ENCODE measurements at regions not wholly inside any gene's neighbourhood (a gene's known extent, or its start where the extent isn't known, plus 50 kb on each side); places are given as distances from the start of the nearest gene placed in this dataset.

- DNase-seq (ENCODE audit: low read depth in 1 of 2, low spot score in 1 of 2) = peak in 1 of 2 experiments; percentile 22
- TF ChIP-seq, protein P1, sequence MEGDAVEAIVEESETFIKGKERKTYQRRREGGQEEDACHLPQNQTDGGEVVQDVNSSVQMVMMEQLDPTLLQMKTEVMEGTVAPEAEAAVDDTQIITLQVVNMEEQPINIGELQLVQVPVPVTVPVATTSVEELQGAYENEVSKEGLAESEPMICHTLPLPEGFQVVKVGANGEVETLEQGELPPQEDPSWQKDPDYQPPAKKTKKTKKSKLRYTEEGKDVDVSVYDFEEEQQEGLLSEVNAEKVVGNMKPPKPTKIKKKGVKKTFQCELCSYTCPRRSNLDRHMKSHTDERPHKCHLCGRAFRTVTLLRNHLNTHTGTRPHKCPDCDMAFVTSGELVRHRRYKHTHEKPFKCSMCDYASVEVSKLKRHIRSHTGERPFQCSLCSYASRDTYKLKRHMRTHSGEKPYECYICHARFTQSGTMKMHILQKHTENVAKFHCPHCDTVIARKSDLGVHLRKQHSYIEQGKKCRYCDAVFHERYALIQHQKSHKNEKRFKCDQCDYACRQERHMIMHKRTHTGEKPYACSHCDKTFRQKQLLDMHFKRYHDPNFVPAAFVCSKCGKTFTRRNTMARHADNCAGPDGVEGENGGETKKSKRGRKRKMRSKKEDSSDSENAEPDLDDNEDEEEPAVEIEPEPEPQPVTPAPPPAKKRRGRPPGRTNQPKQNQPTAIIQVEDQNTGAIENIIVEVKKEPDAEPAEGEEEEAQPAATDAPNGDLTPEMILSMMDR (IDR thresholded peaks at IDR 0.05; ENCODE audit: insufficient read depth, low read length) = no peak
- TF ChIP-seq GABPA (IDR thresholded peaks at IDR 0.05; ENCODE audit: low read depth) (no peak), SPI1 (IDR thresholded peaks at IDR 0.05; ENCODE audit: borderline replicate concordance, low read depth) (no peak), POLR2AphosphoS5 (IDR thresholded peaks at IDR 0.05; ENCODE audit: low read depth) (no peak)
- TF ChIP-seq, protein P2, sequence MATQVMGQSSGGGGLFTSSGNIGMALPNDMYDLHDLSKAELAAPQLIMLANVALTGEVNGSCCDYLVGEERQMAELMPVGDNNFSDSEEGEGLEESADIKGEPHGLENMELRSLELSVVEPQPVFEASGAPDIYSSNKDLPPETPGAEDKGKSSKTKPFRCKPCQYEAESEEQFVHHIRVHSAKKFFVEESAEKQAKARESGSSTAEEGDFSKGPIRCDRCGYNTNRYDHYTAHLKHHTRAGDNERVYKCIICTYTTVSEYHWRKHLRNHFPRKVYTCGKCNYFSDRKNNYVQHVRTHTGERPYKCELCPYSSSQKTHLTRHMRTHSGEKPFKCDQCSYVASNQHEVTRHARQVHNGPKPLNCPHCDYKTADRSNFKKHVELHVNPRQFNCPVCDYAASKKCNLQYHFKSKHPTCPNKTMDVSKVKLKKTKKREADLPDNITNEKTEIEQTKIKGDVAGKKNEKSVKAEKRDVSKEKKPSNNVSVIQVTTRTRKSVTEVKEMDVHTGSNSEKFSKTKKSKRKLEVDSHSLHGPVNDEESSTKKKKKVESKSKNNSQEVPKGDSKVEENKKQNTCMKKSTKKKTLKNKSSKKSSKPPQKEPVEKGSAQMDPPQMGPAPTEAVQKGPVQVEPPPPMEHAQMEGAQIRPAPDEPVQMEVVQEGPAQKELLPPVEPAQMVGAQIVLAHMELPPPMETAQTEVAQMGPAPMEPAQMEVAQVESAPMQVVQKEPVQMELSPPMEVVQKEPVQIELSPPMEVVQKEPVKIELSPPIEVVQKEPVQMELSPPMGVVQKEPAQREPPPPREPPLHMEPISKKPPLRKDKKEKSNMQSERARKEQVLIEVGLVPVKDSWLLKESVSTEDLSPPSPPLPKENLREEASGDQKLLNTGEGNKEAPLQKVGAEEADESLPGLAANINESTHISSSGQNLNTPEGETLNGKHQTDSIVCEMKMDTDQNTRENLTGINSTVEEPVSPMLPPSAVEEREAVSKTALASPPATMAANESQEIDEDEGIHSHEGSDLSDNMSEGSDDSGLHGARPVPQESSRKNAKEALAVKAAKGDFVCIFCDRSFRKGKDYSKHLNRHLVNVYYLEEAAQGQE (IDR thresholded peaks at IDR 0.05; ENCODE audit: insufficient replicate concordance, low read depth) = no peak
- H3K27ac ChIP-seq (replicated peaks) = no peak overlapping the region
- H3K4me3 ChIP-seq (replicated peaks; ENCODE audit: insufficient read depth, low read length) = no peak overlapping the region
- H3K27me3 ChIP-seq (ENCODE audit: insufficient read depth, poor library complexity, severe bottlenecking) = no peaks in the 10 kb centered on the region
Observed at GRCh38 chr13:67726979-67727378, 496.8 kb upstream of the PCDH9 start.

GRCh38 chr13:67725999-67726398, 495.9 kb upstream of the PCDH9 start:
- H3K27me3 ChIP-seq (ENCODE audit: insufficient read depth, poor library complexity, severe bottlenecking) = no peaks in the 10 kb centered on the region
- no peak overlapping the region for H3K27ac ChIP-seq (replicated peaks)
- H3K4me3 ChIP-seq (replicated peaks; ENCODE audit: insufficient read depth, low read length) = no peak overlapping the region
- TF ChIP-seq SPI1 (IDR thresholded peaks at IDR 0.05; ENCODE audit: borderline replicate concordance, low read depth) (no peak), GABPA (IDR thresholded peaks at IDR 0.05; ENCODE audit: low read depth) (no peak), POLR2AphosphoS5 (IDR thresholded peaks at IDR 0.05; ENCODE audit: low read depth) (no peak)
- TF ChIP-seq, protein P2 (IDR thresholded peaks at IDR 0.05; ENCODE audit: insufficient replicate concordance, low read depth) = no peak
- TF ChIP-seq, protein P1 (IDR thresholded peaks at IDR 0.05; ENCODE audit: insufficient read depth, low read length) = no peak
- DNase-seq (ENCODE audit: low read depth in 1 of 2, low spot score in 1 of 2) = no peak

GRCh38 chr13:67713571-67713970, 483.4 kb upstream of the PCDH9 start:
- TF ChIP-seq GABPA (IDR thresholded peaks at IDR 0.05; ENCODE audit: low read depth) (no peak), POLR2AphosphoS5 (IDR thresholded peaks at IDR 0.05; ENCODE audit: low read depth) (no peak), SPI1 (IDR thresholded peaks at IDR 0.05; ENCODE audit: borderline replicate concordance, low read depth) (no peak)
- TF ChIP-seq, protein P2 (IDR thresholded peaks at IDR 0.05; ENCODE audit: insufficient replicate concordance, low read depth) = no peak
- TF ChIP-seq, protein P1 (IDR thresholded peaks at IDR 0.05; ENCODE audit: insufficient read depth, low read length) = no peak
- no peak overlapping the region for H3K27ac ChIP-seq (replicated peaks)
- no peaks in the 10 kb centered on the region for H3K27me3 ChIP-seq (ENCODE audit: insufficient read depth, poor library complexity, severe bottlenecking)
- H3K4me3 ChIP-seq (replicated peaks; ENCODE audit: insufficient read depth, low read length) = no peak overlapping the region
- no peak for DNase-seq (ENCODE audit: low read depth in 1 of 2, low spot score in 1 of 2)

Measured in HL-60 (cell line).